Stimulated activated CD4-positive, alpha-beta T cell treated with anti-CD3 and anti-CD28 coated beads, Interleukin-4, amount 100 ng/mL, for 48 hours (primary cell): ENCODE measurements at regions not wholly inside any gene's neighbourhood (a gene's known extent, or its start where the extent isn't known, plus 50 kb on each side); places are given as distances from the start of the nearest gene placed in this dataset.

Source experiments
- DNase-seq, 2 donors: peaks; one replicate each; pipeline ENCODE4 v3.0.0-alpha.2; 2020; ENCODE audit warnings: low read depth in 2 of 2

GRCh38 chr3:168395551-168395950 lies 299.8 kb upstream of the GOLIM4 start:
- DNase-seq, result no peak

GRCh38 chr3:168394439-168394838 lies 298.7 kb upstream of the GOLIM4 start:
- no peak for DNase-seq

DNA sequence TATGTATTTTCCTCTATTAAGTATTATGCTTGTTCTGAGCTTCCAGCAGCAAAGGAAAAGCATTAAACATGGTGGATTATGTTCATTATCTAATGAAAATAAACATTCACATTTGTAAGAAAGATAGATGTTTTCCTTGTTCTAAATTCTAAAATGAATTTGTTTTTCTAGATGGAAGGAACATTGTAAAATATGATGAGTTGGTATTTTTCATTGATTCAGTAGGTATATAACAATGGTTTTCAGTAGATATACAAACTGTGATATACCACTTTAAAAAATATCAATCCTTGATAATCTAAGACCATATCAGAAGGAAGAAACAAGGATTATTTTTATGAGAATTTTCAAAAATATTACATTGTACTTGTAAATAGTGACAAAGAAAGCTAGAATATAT lies 290.6 kb upstream of the GOLIM4 start:
- DNase-seq, result no peak

DNA sequence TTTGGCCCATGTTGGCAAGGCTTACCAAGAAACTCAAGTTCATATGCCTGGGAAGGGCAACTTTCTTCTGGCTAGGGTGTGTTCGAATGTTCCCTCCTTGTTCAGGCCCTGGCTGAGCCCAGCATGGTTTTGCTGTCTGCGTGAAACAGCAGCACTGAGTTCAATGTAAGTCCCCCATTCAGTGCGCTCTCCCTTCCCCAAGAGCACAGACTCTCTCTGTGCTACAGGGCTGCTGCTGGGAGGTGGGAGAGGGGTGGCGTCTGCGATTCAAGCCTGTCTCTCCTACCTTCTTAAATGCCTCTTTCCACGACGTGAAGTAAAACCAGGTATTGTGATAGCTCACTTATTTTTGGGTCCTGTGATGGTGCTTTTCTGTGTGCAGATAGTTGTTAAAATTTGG lies 289.3 kb upstream of the GOLIM4 start:
- DNase-seq, result no peak

DNA sequence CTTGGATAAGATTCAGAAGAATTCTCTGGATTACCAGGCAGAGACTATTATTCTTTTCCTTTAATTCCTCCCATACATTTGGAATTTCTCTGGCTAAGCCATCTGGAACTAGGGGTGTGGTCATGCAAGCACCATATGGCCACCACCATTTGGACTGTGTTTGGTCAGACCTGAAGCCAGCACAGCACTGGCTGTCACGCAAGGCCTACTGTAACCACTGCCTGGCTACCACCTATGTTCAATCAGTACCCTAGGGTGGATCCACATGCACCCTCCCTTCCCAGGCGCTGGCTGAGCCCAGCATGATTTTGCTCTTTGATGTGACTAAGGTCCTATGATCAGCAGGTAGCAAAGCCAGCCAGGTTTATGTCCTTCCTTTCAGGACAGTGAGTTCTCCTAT lies 287.8 kb upstream of the GOLIM4 start:
- DNase-seq, result no peak

- DNase-seq, result no peak
Observed at GRCh38 chr3:168371846-168372245, 276.1 kb upstream of the GOLIM4 start.

DNA sequence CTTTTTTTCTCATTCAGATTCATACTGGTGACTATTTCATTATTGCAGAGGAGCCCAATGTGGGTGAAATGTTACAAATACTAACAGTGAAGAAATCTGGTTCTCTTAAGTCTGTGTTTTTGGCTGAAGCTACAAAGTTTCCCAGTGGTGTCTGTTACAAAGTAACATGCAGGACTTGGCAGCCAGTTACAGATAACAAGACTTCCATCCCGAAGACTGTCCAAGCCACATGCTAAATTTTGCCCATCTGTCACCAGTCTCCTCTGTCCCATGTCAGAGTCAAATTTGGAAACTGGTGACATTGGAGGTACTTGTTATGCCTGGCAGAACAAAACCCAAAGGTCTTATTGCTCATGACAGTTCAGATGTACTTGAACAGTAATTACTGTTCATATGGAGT lies 269.2 kb upstream of the GOLIM4 start:
- no peak for DNase-seq

- no peak for DNase-seq
Observed at GRCh38 chr3:168362661-168363247, 267.0 kb upstream of the GOLIM4 start.

DNA sequence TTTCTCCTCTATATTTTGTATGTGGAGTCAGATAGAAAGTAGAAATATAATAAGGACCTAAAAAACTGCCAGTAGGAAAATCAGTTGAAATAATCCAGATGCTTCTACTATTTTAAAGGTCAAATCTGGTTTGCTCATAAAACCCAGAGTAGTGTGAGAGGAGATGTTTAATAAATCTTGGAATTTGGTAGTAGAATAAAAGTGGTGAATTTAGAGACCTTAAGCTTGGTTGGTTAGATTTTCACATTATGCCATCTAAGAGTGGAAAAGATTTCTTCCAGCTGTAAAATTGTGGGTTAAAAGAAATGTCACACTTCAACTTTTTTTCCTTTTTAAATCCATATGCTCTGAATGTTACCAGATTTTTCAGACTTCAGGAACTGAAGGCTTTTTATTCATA lies 266.4 kb upstream of the GOLIM4 start:
- DNase-seq, result no peak

DNA sequence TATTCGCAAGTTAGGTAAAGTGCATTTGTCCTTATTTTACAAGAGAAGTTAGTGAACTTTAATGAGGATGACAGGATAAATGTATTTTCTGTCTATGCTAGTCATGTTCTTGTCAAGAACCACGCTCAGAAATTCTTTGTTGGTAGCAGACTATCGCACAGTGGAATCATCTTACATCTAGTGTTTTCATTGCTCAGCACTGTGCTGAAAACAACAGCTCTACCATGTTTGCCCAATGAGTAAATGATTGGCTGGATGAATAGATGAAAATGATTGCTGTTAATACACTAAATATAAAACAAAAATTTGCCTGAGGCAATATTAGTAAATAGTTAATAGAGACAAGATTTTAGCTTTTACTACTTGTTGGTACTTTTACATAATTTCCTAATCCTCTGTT lies 265.3 kb upstream of the GOLIM4 start:
- DNase-seq, result no peak

GRCh38 chr3:168342946-168343850 lies 247.5 kb upstream of the GOLIM4 start:
- no peak for DNase-seq

DNA sequence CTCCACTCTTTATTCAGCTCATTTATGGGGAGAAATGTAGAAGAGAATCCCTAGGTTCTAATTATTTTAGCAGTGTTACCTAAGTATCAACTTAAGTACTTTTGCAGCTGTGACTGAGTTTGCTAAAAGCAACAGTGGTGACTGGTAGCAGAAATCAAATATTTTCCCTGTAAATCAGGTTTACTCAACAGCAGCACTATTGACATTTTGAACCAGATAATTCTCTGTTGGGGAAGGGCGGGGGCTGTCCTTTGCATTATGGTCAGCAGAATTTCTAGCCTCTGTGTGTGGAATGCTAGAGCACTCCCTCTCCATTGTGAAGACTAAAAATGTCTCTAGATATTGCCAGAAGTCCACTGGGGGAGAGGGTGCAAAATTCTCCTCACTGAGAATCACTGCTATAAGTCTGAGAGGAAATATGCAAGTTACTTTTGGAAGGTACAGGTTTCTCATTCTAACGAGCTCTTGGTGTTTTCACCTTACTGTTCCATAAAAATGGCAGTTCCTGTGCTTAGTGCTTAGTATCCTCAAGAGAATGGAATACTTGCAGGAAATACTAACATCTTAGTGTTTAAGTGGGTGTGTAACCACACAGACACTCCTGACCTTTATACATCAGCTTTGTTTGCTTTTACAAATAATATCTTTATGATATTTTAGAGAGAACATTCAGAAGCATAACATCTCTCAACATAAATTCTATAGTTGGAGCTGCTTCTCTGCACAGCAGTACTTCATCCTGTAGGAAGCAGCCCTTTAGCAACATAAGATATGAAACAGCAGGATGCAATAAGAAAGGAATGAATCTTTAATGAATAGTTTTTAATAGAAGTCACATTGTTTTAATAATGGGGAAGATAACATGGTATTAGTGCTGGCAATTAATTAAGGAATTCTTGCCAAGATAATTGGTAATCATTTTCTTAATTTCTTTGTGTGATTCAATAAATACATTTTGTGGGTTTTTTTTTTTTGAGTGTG lies 246.5 kb upstream of the GOLIM4 start:
- no peak for DNase-seq

DNA sequence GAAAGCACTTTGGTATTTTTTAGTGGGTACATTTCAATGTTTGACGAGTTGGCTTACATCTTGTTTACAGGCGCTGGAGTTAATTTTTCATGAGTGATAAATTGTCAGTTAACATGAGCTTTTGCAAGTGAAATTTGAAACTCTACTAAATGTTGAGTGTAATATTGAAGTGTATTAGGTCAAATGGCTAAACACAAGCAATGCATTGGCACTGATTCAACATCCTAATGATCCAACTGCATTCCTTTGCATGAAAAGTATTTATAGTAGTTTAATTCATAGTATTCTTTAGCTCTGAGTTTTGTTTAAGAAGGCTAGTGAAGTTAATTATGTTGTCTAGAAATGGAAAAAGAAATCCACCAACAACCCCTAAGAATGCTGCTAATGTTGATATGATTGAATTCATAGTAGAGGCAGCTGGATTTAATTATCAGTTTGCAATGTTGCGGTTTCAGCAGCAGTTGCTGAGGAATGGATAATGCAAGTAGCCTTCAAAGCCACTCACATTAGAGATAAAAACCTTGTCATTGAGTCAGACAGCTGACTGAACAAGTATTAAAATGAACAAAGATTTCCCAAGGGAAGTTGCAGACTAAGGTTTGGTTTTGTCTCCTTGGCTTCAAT lies 245.6 kb upstream of the GOLIM4 start:
- DNase-seq, result no peak

GRCh38 chr3:168338161-168338560 lies 242.4 kb upstream of the GOLIM4 start:
- DNase-seq, result no peak

DNA sequence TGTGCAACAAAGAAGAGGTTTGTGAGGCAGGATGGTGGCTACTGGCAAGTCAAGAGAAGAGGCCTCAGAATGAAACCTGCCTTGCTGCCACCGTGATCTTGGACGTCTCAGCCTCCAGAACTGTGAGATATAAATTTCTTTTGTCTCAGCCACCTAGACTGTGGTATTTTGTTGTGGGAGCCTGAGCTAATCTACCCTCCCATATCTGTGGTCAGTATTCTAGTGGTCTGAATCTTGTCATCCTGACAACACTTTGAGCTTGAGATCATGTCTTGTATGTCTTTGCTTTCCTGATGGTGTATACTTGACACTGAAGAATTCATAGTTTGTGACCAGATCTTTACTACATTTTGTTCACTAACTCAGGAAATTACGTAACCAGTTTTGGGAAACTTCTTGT lies 240.6 kb upstream of the GOLIM4 start:
- DNase-seq, result no peak

DNA sequence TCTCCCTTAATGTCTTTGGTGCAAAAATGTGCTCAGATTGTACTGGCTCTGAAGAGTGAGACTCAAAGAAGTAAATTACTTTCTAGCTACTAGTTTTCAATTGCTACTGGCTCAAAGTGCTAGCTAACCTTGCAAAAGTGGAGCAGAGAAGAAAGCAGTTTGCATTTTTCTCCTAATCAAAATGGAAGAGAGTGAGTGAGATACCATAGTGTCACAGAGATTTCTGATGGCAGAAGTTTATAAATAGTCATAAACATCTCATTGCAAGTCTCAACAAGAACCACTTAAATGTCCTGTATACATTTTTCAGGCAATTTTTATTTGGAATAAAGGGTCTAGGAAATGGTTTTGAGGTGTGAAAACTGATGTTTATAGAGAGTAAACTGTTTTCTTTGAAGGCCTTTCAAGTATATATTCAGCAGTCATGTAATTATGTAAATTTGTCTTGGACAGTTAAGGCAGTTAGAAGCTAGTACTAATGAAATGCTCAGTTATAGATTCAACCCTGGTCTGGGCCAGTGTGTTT lies 237.7 kb upstream of the GOLIM4 start:
- DNase-seq, result no peak

DNA sequence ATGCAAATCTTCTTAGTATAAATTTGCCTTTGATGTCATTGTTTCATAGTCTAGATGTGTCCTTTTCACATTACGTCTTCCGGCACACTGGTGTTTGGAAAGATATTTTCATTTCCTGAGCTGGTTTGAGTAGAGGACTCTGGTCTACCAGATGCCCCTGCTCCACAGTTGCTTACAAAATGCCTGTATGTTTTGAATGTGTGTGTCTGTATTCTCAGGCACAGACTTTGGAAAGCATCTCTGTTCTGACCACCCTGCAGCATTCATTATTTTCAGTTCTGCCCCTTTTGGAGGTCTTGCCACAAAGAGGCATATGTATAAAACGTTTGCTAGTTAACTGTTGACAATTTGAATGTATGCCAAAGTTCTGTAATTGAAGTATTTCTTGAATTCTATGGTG lies 236.0 kb upstream of the GOLIM4 start:
- DNase-seq, result no peak

DNA sequence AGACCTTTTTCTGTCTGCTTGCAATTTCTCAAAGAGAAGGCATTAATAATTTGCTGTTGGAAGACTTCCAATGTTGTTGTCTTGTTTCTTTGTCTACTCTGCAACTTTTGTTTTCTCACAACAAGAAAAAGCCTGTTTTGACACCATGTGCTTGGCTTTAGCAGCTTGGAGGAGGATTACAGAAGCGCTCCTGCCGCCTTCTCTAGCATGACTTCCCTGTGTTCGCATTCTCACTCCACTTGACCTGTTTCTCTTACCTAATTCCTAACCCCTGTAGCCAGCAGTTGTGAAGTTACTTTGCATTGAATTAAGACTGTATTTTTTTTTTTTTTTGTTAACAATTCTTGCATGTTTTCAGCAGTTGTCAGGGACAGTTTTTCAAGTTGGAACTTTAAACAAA lies 235.3 kb upstream of the GOLIM4 start:
- no peak for DNase-seq

DNA sequence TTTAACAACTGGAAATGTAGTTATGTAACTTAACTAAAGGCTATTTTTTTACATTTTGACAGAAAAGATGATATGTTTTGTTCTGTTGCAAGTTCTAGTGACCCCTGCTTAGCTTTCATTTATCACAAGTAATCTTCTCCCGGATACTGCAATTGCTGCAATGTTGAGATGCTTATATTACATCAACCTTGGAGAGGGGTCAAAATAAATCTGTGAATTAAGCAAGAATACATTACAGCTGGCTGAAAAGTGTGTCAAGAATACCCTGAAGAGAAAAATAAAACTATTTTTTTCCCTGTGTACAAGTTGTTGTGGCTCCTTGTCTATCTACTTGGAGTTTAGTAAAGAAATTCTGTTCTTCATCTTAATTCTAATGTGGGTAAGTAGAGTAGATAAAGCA lies 232.1 kb upstream of the GOLIM4 start:
- DNase-seq, result no peak

- no peak for DNase-seq
Observed at GRCh38 chr3:168325684-168326083, 230.0 kb upstream of the GOLIM4 start.

DNA sequence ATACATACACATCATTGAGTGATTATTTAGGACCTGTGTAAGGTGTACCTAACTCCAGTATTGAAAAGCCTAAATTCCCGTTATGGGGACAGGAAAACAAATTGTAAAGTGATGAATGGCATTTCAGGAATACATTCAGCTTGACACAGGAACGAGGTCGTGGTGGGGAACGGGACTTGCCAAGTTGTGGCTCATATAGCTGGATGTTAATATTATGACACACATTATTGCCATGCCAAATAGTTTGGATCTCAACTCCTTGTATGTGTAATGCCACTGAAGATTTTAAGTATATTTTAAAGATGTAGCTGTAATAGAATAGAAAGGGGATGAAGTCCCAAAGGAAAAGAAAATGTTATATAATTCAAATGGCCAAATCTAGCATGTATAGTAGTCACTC lies 227.2 kb upstream of the GOLIM4 start:
- DNase-seq, result no peak

DNA sequence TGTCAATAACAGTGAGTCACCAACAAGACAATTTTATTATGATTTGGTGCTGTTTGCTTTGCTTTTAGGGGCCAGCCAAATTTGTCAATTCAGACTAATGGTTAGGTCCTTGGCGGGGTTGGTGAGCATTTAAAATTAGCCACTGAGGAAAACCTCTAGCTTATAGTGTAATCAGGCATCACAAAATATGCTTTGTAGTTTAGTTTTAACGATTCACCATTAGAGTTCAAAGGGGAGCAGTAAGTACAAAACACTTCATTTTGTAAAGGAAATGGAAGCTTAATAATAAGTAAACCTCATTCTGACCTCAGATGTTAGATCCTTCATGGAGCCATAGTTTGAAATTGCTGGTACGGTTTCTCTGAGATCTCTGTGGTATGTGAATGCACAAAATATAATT lies 218.4 kb upstream of the GOLIM4 start:
- DNase-seq, result no peak
